ENCODE measurements at regions not wholly inside any gene's neighbourhood (a gene's known extent, or its start where the extent isn't known, plus 50 kb on each side); places are given as distances from the start of the nearest gene placed in this dataset.

DNA sequence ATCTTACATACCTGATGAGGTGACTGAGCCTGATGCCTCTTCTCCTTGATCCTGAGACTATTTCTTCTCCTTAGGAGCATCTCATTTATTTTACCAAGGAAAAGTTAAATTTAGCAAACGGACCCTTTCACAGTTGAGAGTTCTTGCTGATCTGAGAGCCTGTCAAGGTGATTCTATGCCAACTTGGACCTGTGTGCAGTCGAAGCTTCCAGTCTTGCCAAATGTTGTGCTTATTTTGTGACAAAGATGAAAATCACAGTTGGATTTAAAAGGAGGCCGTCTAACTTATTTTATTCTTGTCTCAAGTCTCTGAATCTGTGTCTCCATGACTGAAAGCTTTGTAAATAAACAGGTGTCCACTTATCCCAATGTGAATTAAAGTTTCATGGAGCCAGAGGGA lies 296.3 kb upstream of the EPHA3 start:
- no peak for TF ChIP-seq CTCF (conservative IDR thresholded peaks at IDR 0.05)
- no peak for TF ChIP-seq ZFX (IDR thresholded peaks at IDR 0.05)

All from C4-2B (cell line).